Mucosa of rectum (tissue), 2 donors: ENCODE measurements at regions not wholly inside any gene's neighbourhood (a gene's known extent, or its start where the extent isn't known, plus 50 kb on each side); places are given as distances from the start of the nearest gene placed in this dataset.

Source experiments
- H3K27ac ChIP-seq, 2 donors: one replicate each; pipeline ENCODE4 v1.7.0; 2013; ENCODE audit warnings: inconsistent platforms in 2 of 2, low read depth in 2 of 2, low read length in 2 of 2
- H3K27me3 ChIP-seq, 2 donors: one replicate each; pipeline ENCODE4 v1.7.0; 2013; ENCODE audit warnings: low read length in 2 of 2; ENCODE audit not compliant: control insufficient read depth in 2 of 2, insufficient read depth in 2 of 2
- H3K36me3 ChIP-seq, 2 donors: one replicate each; pipeline ENCODE4 v1.7.0; 2013; ENCODE audit warnings: low read length in 2 of 2; ENCODE audit not compliant: control insufficient read depth in 2 of 2, insufficient read depth in 2 of 2
- H3K4me1 ChIP-seq, 2 donors: one replicate each; pipeline ENCODE4 v1.7.0; 2013; ENCODE audit warnings: low read length in 2 of 2, mild to moderate bottlenecking in 1 of 2; ENCODE audit not compliant: control insufficient read depth in 2 of 2, insufficient read depth in 2 of 2
- H3K4me3 ChIP-seq, 2 donors: one replicate each; pipeline ENCODE4 v1.7.0; 2013; ENCODE audit warnings: low read length in 2 of 2
- H3K9ac ChIP-seq, 2 donors: one replicate each; pipeline ENCODE4 v1.7.0; 2013; ENCODE audit warnings: low read length in 2 of 2, low read depth in 1 of 2, mild to moderate bottlenecking in 1 of 2
- H3K9me3 ChIP-seq, 2 donors: one replicate each; pipeline ENCODE4 v1.7.0; 2013; ENCODE audit warnings: low read length in 2 of 2; ENCODE audit not compliant: control insufficient read depth in 2 of 2
- donor health status: healthy.
- donor health status: Normal muscosa, but diverticular disease.

- H3K9ac ChIP-seq, result no peak overlapping the region
- H3K4me3 ChIP-seq, result no peak overlapping the region
- no peak overlapping the region for H3K27ac ChIP-seq
- H3K9me3 ChIP-seq, result no peaks in the 10 kb centered on the region
- no peaks in the 10 kb centered on the region for H3K36me3 ChIP-seq
- H3K4me1 ChIP-seq, result no peaks in the 10 kb centered on the region
- no peaks in the 10 kb centered on the region for H3K27me3 ChIP-seq
These were observed 434.2 kb upstream of the CNTN3 start for GRCh38 chr3:75048650-75049049.

GRCh38 chr3:75049533-75049932, 435.1 kb upstream of the CNTN3 start:
- H3K36me3 ChIP-seq, result no peaks in the 10 kb centered on the region
- H3K27ac ChIP-seq, result no peak overlapping the region
- H3K4me3 ChIP-seq, result no peak overlapping the region
- no peaks in the 10 kb centered on the region for H3K9me3 ChIP-seq
- H3K4me1 ChIP-seq, result no peaks in the 10 kb centered on the region
- H3K27me3 ChIP-seq, result no peaks in the 10 kb centered on the region
- H3K9ac ChIP-seq, result no peak overlapping the region

GRCh38 chr3:75059120-75059519, 444.7 kb upstream of the CNTN3 start:
- no peak overlapping the region for H3K9ac ChIP-seq
- H3K36me3 ChIP-seq, result no peaks in the 10 kb centered on the region
- no peak overlapping the region for H3K4me3 ChIP-seq
- no peaks in the 10 kb centered on the region for H3K9me3 ChIP-seq
- no peaks in the 10 kb centered on the region for H3K4me1 ChIP-seq
- no peak overlapping the region for H3K27ac ChIP-seq
- no peaks in the 10 kb centered on the region for H3K27me3 ChIP-seq

GRCh38 chr3:75061806-75062205, 447.3 kb upstream of the CNTN3 start:
- Histone ChIP-seq H3K9ac (no peak overlapping the region), H3K36me3 (no peaks in the 10 kb centered on the region), H3K27me3 (no peaks in the 10 kb centered on the region), H3K4me3 (no peak overlapping the region), H3K27ac (no peak overlapping the region), H3K9me3 (no peaks in the 10 kb centered on the region), H3K4me1 (no peaks in the 10 kb centered on the region)

GRCh38 chr3:75075158-75075557, 460.7 kb upstream of the CNTN3 start:
- no peak overlapping the region for H3K9ac ChIP-seq
- H3K36me3 ChIP-seq, result no peaks in the 10 kb centered on the region
- no peak overlapping the region for H3K27ac ChIP-seq
- H3K9me3 ChIP-seq, result no peaks in the 10 kb centered on the region
- no peak overlapping the region for H3K4me3 ChIP-seq
- H3K27me3 ChIP-seq, result no peaks in the 10 kb centered on the region
- no peaks in the 10 kb centered on the region for H3K4me1 ChIP-seq

- no peak overlapping the region for H3K4me3 ChIP-seq
- H3K36me3 ChIP-seq, result no peaks in the 10 kb centered on the region
- no peak overlapping the region for H3K9ac ChIP-seq
- no peaks in the 10 kb centered on the region for H3K4me1 ChIP-seq
- no peaks in the 10 kb centered on the region for H3K9me3 ChIP-seq
- H3K27ac ChIP-seq, result no peak overlapping the region
- H3K27me3 ChIP-seq, result no peaks in the 10 kb centered on the region
These were observed 462.0 kb upstream of the CNTN3 start for GRCh38 chr3:75076481-75076880.

- Histone ChIP-seq H3K27me3 (no peaks in the 10 kb centered on the region), H3K4me3 (no peak overlapping the region), H3K4me1 (no peaks in the 10 kb centered on the region), H3K9ac (no peak overlapping the region), H3K36me3 (no peaks in the 10 kb centered on the region), H3K9me3 (no peaks in the 10 kb centered on the region), H3K27ac (no peak overlapping the region)
These were observed 463.8 kb upstream of the CNTN3 start for GRCh38 chr3:75078290-75078689.

- H3K9me3 ChIP-seq, result no peaks in the 10 kb centered on the region
- H3K27ac ChIP-seq, result no peak overlapping the region
- no peaks in the 10 kb centered on the region for H3K4me1 ChIP-seq
- H3K27me3 ChIP-seq, result no peaks in the 10 kb centered on the region
- no peak overlapping the region for H3K9ac ChIP-seq
- no peak overlapping the region for H3K4me3 ChIP-seq
- H3K36me3 ChIP-seq, result no peaks in the 10 kb centered on the region
These were observed 468.4 kb upstream of the CNTN3 start for GRCh38 chr3:75082845-75083244.

GRCh38 chr3:75089841-75090240, 475.4 kb upstream of the CNTN3 start:
- no peak overlapping the region for H3K9ac ChIP-seq
- H3K4me3 ChIP-seq, result no peak overlapping the region
- H3K36me3 ChIP-seq, result no peaks in the 10 kb centered on the region
- no peaks in the 10 kb centered on the region for H3K27me3 ChIP-seq
- H3K9me3 ChIP-seq, result no peaks in the 10 kb centered on the region
- H3K27ac ChIP-seq, result no peak overlapping the region
- H3K4me1 ChIP-seq, result no peaks in the 10 kb centered on the region

GRCh38 chr3:75101329-75102147, 487.1 kb upstream of the CNTN3 start:
- no peaks in the 10 kb centered on the region for H3K4me1 ChIP-seq
- H3K27ac ChIP-seq, result no peak overlapping the region
- no peak overlapping the region for H3K4me3 ChIP-seq
- H3K36me3 ChIP-seq, result no peaks in the 10 kb centered on the region
- no peak overlapping the region for H3K9ac ChIP-seq
- no peaks in the 10 kb centered on the region for H3K27me3 ChIP-seq
- peaks cover 0 to 1% of the 10 kb centered on the region in 2 donors for H3K9me3 ChIP-seq
